CD14-positive monocyte (primary cell): ENCODE measurements at regions not wholly inside any gene's neighbourhood (a gene's known extent, or its start where the extent isn't known, plus 50 kb on each side); places are given as distances from the start of the nearest gene placed in this dataset.
A peak's percentile ranks its signal among the peaks of the same experiment; 100 is the strongest.

ENCODE experiments used
- DNase-seq, 3 donors: peaks; one replicate each; pipeline ENCODE4 v3.0.0-alpha.2; 2011 to 2022
- H2AFZ ChIP-seq: 2 replicates; pipeline ENCODE4 v1.6.0; 2012; ENCODE audit warnings: mild to moderate bottlenecking, low read depth, low read length, inconsistent platforms; ENCODE audit not compliant: insufficient read depth, poor library complexity, severe bottlenecking
- H3K27ac ChIP-seq, 2 donors: 1 replicate in 1 of 2; 2 replicates in 1 of 2; pipeline ENCODE4 v1.5.1; 2012 to 2013; ENCODE audit warnings: low read length in 2 of 2, control low read depth in 1 of 2, inconsistent platforms in 1 of 2, low read depth in 1 of 2, mild to moderate bottlenecking in 1 of 2
- H3K27me3 ChIP-seq, 2 donors: one replicate each; pipeline versions ENCODE4 v1.6.0 to v1.6.1; 2011 to 2013; ENCODE audit warnings: low read length in 2 of 2; ENCODE audit not compliant: control insufficient read depth in 2 of 2, insufficient read depth in 2 of 2
- H3K36me3 ChIP-seq, 2 donors: replicated peaks in 1 of 2; 1 replicate in 1 of 2; 2 replicates in 1 of 2; pipeline versions ENCODE4 v1.5.1 to v1.6.1; 2012 to 2013; ENCODE audit warnings: low read length in 2 of 2, control low read depth in 1 of 2, inconsistent platforms in 1 of 2, mild to moderate bottlenecking in 1 of 2; ENCODE audit not compliant: insufficient read depth in 2 of 2, control insufficient read depth in 1 of 2
- H3K4me1 ChIP-seq, 2 donors: 1 replicate in 1 of 2; 2 replicates in 1 of 2; pipeline versions ENCODE4 v1.5.1 to v1.6.1; 2012 to 2013; ENCODE audit warnings: low read length in 2 of 2, control low read depth in 1 of 2, inconsistent platforms in 1 of 2, mild to moderate bottlenecking in 1 of 2, moderate library complexity in 1 of 2; ENCODE audit not compliant: insufficient read depth in 2 of 2, control insufficient read depth in 1 of 2
- H3K4me2 ChIP-seq: replicated peaks from 2 replicates; pipeline ENCODE3; 2012; ENCODE audit warnings: low read length, moderate library complexity, mild to moderate bottlenecking; ENCODE audit not compliant: poor library complexity, severe bottlenecking; ENCODE audit errors: extremely low read depth
- H3K4me3 ChIP-seq, 3 experiments: fragments of 200-600 bp in 1 of 3; sonication (generic) in 1 of 3; replicated peaks in 1 of 3; 1 replicate in 2 of 3; 2 replicates in 1 of 3; pipeline ENCODE4 v1.5.1; 2011 to 2013; ENCODE audit warnings: low read length in 3 of 3, mild to moderate bottlenecking in 3 of 3, control low read depth in 2 of 3, low read depth in 2 of 3, inconsistent platforms in 1 of 3, moderate library complexity in 1 of 3
- H3K79me2 ChIP-seq: 2 replicates; pipeline ENCODE4 v1.6.0; 2012; ENCODE audit warnings: mild to moderate bottlenecking, control low read depth, inconsistent platforms, low read length, moderate library complexity; ENCODE audit not compliant: insufficient read depth
- H3K9ac ChIP-seq: 2 replicates; pipeline ENCODE4 v1.6.0; 2017; ENCODE audit warnings: low read length, mild to moderate bottlenecking; ENCODE audit not compliant: insufficient read depth, poor library complexity, severe bottlenecking
- H3K9me3 ChIP-seq, 2 donors: replicated peaks in 1 of 2; 1 replicate in 1 of 2; 2 replicates in 1 of 2; pipeline versions ENCODE4 v1.5.1 to v1.6.1; 2012 to 2013; ENCODE audit warnings: low read length in 2 of 2, control low read depth in 1 of 2; ENCODE audit not compliant: control insufficient read depth in 1 of 2, insufficient read depth in 1 of 2
- H4K20me1 ChIP-seq: 2 replicates; pipeline ENCODE4 v1.6.0; 2012; ENCODE audit warnings: mild to moderate bottlenecking, low read length, control low read depth, moderate library complexity; ENCODE audit not compliant: insufficient read depth
- H3K27ac Mint-ChIP-seq, 7 donors: one replicate each; pipeline ENCODE4 v1.8.0; 2020; ENCODE audit warnings: mild to moderate bottlenecking in 7 of 7, mixed read lengths in 7 of 7, moderate library complexity in 6 of 7, inconsistent platforms in 2 of 7
- H3K27me3 Mint-ChIP-seq, 3 donors: one replicate each; pipeline ENCODE4 v1.8.0; 2021 to 2022; ENCODE audit warnings: low read depth in 3 of 3, mild to moderate bottlenecking in 3 of 3, mixed read lengths in 3 of 3, moderate library complexity in 3 of 3, inconsistent platforms in 1 of 3
- H3K36me3 Mint-ChIP-seq, 2 donors: one replicate each; pipeline ENCODE4 v1.8.0; 2020; ENCODE audit warnings: mixed read lengths in 2 of 2, inconsistent platforms in 1 of 2, mild to moderate bottlenecking in 1 of 2
- H3K4me1 Mint-ChIP-seq: one replicate; pipeline ENCODE4 v1.8.0; 2020; ENCODE audit warnings: mild to moderate bottlenecking, mixed read lengths
- H3K4me3 Mint-ChIP-seq, 2 donors: one replicate each; pipeline ENCODE4 v1.8.0; 2020; ENCODE audit warnings: mild to moderate bottlenecking in 2 of 2, mixed read lengths in 2 of 2, moderate library complexity in 1 of 2
- H3K9me3 Mint-ChIP-seq, 7 donors: one replicate each; pipeline ENCODE4 v1.8.0; 2020 to 2022; ENCODE audit warnings: mixed read lengths in 7 of 7, mild to moderate bottlenecking in 6 of 7, moderate library complexity in 6 of 7, inconsistent platforms in 2 of 7
- WGBS: methylation state at CpG from one replicate; pipeline ENCODE4 v1.1.5; 2013; ENCODE audit warnings: missing lambda C conversion rate; ENCODE audit not compliant: insufficient coverage; 5-methylcytosine and 5-hydroxymethylcytosine counted together
- intact Hi-C, 2 donors: fragments of 100-400 bp; cut with micrococcal nuclease; formaldehyde crosslinking; loops; one replicate each; pipeline versions ENCODE4 v1.15.0 to v1.15.1; 2023
- TF ChIP-seq, protein P1 (sequence below): fragments of 200-600 bp; IDR thresholded peaks from one replicate; pipeline ENCODE4 v1.8.0; 2022; ENCODE audit warnings: antibody characterized with exemption, mild to moderate bottlenecking

DNA sequence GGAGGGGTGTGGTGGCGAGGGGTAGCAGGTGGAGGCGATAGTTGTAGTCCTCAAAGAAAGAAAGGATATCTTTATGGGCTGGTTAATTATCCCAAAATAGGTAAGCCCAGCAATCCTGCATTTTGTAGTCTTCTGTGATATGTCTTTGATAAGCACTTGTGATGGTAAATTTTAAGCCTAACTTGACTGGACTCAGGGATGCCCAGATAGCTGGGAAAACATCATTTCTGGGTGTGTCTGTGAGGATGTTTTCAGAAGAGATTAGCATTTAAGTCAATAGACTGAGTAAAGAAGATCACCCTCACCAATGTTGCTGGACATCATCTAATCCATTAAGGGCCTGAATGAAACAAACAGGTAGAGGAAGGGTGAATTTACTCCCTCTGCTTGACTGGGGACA lies 124.8 kb upstream of the RIPOR2 start:
- Mint-ChIP-seq H3K4me3 (no peak overlapping the region), H3K9me3 (peaks cover 0 to 4% (median 0%) of the 10 kb centered on the region in 7 donors), H3K36me3 (no peaks in the 10 kb centered on the region), H3K27ac (no peak overlapping the region), H3K4me1 (peaks cover 43% of the 10 kb centered on the region), H3K27me3 (peaks cover 0 to 3% (median 2%) of the 10 kb centered on the region in 3 donors)
- Histone ChIP-seq H3K27me3 (no peaks in the 10 kb centered on the region), H3K4me3 (no peak overlapping the region), H4K20me1 (no peaks in the 10 kb centered on the region), H3K36me3 (no peaks in the 10 kb centered on the region), H3K79me2 (no peaks in the 10 kb centered on the region), H3K9ac (no peak overlapping the region), H3K9me3 (no peaks in the 10 kb centered on the region), H3K4me1 (peaks cover 29% of the 10 kb centered on the region in 2 donors), H3K27ac (no peak overlapping the region), H2AFZ (no peak overlapping the region), H3K4me2 (no peak overlapping the region)
- DNase-seq = no peak
- WGBS = 100% methylated on average over 2 of the region's 2 CpGs
- intact Hi-C loops = no loop called here
- TF ChIP-seq, protein P1, sequence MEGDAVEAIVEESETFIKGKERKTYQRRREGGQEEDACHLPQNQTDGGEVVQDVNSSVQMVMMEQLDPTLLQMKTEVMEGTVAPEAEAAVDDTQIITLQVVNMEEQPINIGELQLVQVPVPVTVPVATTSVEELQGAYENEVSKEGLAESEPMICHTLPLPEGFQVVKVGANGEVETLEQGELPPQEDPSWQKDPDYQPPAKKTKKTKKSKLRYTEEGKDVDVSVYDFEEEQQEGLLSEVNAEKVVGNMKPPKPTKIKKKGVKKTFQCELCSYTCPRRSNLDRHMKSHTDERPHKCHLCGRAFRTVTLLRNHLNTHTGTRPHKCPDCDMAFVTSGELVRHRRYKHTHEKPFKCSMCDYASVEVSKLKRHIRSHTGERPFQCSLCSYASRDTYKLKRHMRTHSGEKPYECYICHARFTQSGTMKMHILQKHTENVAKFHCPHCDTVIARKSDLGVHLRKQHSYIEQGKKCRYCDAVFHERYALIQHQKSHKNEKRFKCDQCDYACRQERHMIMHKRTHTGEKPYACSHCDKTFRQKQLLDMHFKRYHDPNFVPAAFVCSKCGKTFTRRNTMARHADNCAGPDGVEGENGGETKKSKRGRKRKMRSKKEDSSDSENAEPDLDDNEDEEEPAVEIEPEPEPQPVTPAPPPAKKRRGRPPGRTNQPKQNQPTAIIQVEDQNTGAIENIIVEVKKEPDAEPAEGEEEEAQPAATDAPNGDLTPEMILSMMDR = no peak

DNA sequence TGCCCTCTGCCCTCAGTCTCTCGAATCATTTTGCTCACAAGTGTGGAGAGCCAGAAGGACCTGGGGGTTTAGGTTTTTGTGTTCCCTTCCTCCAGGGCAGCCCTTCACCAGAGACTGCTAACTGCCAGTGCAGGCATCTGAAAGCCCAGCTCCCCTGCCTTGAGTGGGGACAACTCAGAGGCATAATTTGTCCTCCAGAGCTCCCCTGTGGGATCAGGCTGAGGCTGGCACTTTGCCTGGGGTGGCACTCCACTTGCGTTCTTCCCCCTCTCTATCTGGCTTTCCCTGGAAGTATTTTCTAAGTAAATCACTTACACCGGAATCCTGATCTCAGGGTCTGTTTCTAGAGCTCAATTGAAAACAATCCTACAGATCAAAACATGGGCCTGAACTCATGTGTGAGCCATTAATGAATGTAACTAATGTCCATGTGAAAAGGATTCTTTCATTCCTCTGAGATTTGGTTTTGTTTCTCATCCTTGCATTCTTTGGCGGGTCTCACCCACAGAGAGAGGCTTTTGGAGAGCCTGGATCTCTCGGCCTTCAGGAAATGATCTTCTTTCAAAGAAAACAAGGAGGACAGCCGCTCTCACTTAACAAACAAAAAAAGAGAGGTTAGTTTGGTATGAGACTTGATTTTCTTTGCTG lies 125.7 kb upstream of the RIPOR2 start:
- H3K36me3 Mint-ChIP-seq = no peaks in the 10 kb centered on the region
- TF ChIP-seq, protein P1 = no peak
- Histone ChIP-seq H3K4me1 (peaks cover 20% of the 10 kb centered on the region in 2 donors), H3K9me3 (no peaks in the 10 kb centered on the region), H3K4me2 (no peak overlapping the region), H3K9ac (no peak overlapping the region), H3K27me3 (no peaks in the 10 kb centered on the region), H2AFZ (no peak overlapping the region), H3K79me2 (no peaks in the 10 kb centered on the region), H3K27ac (no peak overlapping the region), H3K4me3 (no peak overlapping the region), H4K20me1 (no peaks in the 10 kb centered on the region), H3K36me3 (no peaks in the 10 kb centered on the region)
- peaks cover 0 to 3% (median 0%) of the 10 kb centered on the region in 7 donors for H3K9me3 Mint-ChIP-seq
- no CpG with 5 or more reads among the region's 6 CpGs for WGBS
- H3K27ac Mint-ChIP-seq = peak overlapping the region in 1 of 7 donors; percentile 2
- DNase-seq = no peak
- H3K27me3 Mint-ChIP-seq = peaks cover 0 to 2% (median 0%) of the 10 kb centered on the region in 3 donors
- intact Hi-C loops = no loop called here
- no peak overlapping the region for H3K4me3 Mint-ChIP-seq
- H3K4me1 Mint-ChIP-seq = peaks cover 40% of the 10 kb centered on the region
